ENCODE measurements at regions not wholly inside any gene's neighbourhood (a gene's known extent, or its start where the extent isn't known, plus 50 kb on each side); places are given as distances from the start of the nearest gene placed in this dataset.

- TF ChIP-seq ZNF274 (IDR thresholded peaks at IDR 0.05; ENCODE audit: low read depth, low read length) (no peak), SUZ12 (IDR thresholded peaks at IDR 0.05; ENCODE audit: extremely low read depth, insufficient read depth, insufficient read length) (no peak)
Measured at GRCh38 chr3:96101006-96101560, 713.3 kb upstream of the EPHA6 start.
